ENCODE measurements at regions not wholly inside any gene's neighbourhood (a gene's known extent, or its start where the extent isn't known, plus 50 kb on each side); places are given as distances from the start of the nearest gene placed in this dataset.
"Not testable (repeated sequence)": the region's sequence is repeated elsewhere in the genome, so short reads cannot be mapped to it uniquely, and the experiment has no call there.

- H3K27ac ChIP-seq (ENCODE audit: low read depth, low read length), result no peak overlapping the region
- H3K9ac ChIP-seq (ENCODE audit: low read length), result no peak overlapping the region
- no peaks in the 10 kb centered on the region for H3K36me3 ChIP-seq (ENCODE audit: control insufficient read depth, insufficient read depth, low read length)
- H3K27me3 ChIP-seq (ENCODE audit: control insufficient read depth, insufficient read depth, low read length), result no peaks in the 10 kb centered on the region
- no peaks in the 10 kb centered on the region for H3K4me1 ChIP-seq (ENCODE audit: control insufficient read depth, insufficient read depth, low read length)
- no peak overlapping the region for H3K4me3 ChIP-seq (ENCODE audit: low read length)
Observed at GRCh38 chr13:70769817-70770216, 661.6 kb upstream of the KLHL1 start.

DNA sequence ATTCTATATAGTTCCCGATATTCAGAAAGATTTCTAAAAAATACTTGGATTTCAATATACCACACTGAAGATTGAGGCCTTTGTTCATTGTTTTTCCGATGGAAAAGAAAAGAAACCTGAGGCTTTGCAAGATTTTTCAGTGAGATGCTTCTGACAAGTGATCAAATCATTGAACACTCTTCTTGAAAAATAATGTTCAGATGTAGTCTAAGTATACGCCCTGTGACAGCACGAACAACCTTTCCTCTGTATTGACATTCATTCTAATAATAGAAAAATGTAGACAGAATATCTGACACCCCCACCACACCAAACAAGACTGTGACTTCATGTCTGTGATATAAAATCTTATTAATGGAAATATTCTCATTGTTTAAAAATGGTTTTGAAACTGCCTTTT lies 650.7 kb upstream of the KLHL1 start:
- Histone ChIP-seq H3K27ac (ENCODE audit: low read depth, low read length) (no peak overlapping the region), H3K36me3 (ENCODE audit: control insufficient read depth, insufficient read depth, low read length) (no peaks in the 10 kb centered on the region), H3K4me3 (ENCODE audit: low read length) (no peak overlapping the region), H3K4me1 (ENCODE audit: control insufficient read depth, insufficient read depth, low read length) (no peaks in the 10 kb centered on the region), H3K27me3 (ENCODE audit: control insufficient read depth, insufficient read depth, low read length) (no peaks in the 10 kb centered on the region), H3K9ac (ENCODE audit: low read length) (no peak overlapping the region)

DNA sequence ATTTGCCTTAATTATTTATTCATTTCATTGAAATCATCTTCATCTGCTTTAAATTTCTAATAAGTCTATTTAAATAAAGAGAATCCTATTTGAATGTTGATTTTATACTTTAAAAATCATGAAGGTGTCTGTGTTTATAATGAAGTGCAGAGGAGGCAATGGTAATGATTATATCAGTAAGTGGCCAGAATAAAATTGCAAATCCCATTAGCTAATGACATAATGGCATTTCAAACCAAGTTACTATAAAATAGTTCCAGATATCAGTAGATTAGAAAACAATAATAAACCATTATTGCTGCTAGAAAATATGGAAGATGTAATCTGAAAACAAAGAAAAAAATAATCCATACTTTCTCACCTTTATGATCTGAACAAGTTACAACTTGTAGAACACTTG lies 647.8 kb upstream of the KLHL1 start:
- H3K9ac ChIP-seq (ENCODE audit: low read length), result no peak overlapping the region
- H3K4me1 ChIP-seq (ENCODE audit: control insufficient read depth, insufficient read depth, low read length), result no peaks in the 10 kb centered on the region
- H3K27ac ChIP-seq (ENCODE audit: low read depth, low read length), result no peak overlapping the region
- no peaks in the 10 kb centered on the region for H3K27me3 ChIP-seq (ENCODE audit: control insufficient read depth, insufficient read depth, low read length)
- no peaks in the 10 kb centered on the region for H3K36me3 ChIP-seq (ENCODE audit: control insufficient read depth, insufficient read depth, low read length)
- H3K4me3 ChIP-seq (ENCODE audit: low read length), result no peak overlapping the region

- no peaks in the 10 kb centered on the region for H3K4me1 ChIP-seq (ENCODE audit: control insufficient read depth, insufficient read depth, low read length)
- no peaks in the 10 kb centered on the region for H3K27me3 ChIP-seq (ENCODE audit: control insufficient read depth, insufficient read depth, low read length)
- H3K27ac ChIP-seq (ENCODE audit: low read depth, low read length), result no peak overlapping the region
- no peaks in the 10 kb centered on the region for H3K36me3 ChIP-seq (ENCODE audit: control insufficient read depth, insufficient read depth, low read length)
- no peak overlapping the region for H3K4me3 ChIP-seq (ENCODE audit: low read length)
- no peak overlapping the region for H3K9ac ChIP-seq (ENCODE audit: low read length)
Observed at GRCh38 chr13:70755456-70755855, 647.2 kb upstream of the KLHL1 start.

GRCh38 chr13:70747262-70747661 lies 639.0 kb upstream of the KLHL1 start:
- no peaks in the 10 kb centered on the region for H3K4me1 ChIP-seq (ENCODE audit: control insufficient read depth, insufficient read depth, low read length)
- no peaks in the 10 kb centered on the region for H3K27me3 ChIP-seq (ENCODE audit: control insufficient read depth, insufficient read depth, low read length)
- H3K4me3 ChIP-seq (ENCODE audit: low read length), result no peak overlapping the region
- no peak overlapping the region for H3K9ac ChIP-seq (ENCODE audit: low read length)
- no peaks in the 10 kb centered on the region for H3K36me3 ChIP-seq (ENCODE audit: control insufficient read depth, insufficient read depth, low read length)
- no peak overlapping the region for H3K27ac ChIP-seq (ENCODE audit: low read depth, low read length)

- not testable (repeated sequence) for H3K36me3 ChIP-seq (ENCODE audit: control insufficient read depth, insufficient read depth, low read length); H3K27ac ChIP-seq (ENCODE audit: low read depth, low read length); H3K4me1 ChIP-seq (ENCODE audit: control insufficient read depth, insufficient read depth, low read length); H3K4me3 ChIP-seq (ENCODE audit: low read length); H3K27me3 ChIP-seq (ENCODE audit: control insufficient read depth, insufficient read depth, low read length); H3K9ac ChIP-seq (ENCODE audit: low read length)
Observed at GRCh38 chr13:70746469-70746868, 638.2 kb upstream of the KLHL1 start.

DNA sequence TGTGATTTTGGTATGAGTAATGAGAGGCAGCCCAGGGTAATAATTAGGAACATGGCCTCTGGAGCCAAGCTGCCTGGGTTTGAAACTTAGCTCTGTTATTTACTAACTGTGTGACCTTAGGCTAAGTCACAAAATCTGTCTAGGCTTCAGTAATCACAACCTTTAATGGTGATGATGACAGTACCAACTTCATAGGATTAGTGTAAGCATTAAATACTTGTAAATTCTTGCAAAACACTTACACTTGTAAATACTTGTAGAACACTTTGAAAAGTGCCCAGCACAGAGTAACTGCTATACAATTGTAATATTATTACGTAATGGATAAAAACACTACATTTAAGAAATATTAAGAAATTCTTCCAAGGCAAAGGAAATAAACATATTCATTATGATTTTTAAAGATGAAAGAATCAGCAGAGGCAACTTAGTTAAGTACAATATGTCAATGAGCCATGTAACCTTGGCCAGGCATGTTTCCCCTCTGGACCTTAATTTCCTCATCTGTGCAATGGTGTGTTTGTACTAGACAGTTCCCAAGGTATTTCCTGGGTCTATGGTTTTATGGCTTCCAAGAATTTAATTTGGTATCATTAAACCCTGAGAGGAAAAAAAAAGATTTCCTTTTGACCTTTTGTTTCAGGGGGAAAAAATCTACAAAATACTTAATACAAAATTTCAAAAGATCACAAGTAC lies 628.5 kb upstream of the KLHL1 start:
- Histone ChIP-seq H3K36me3 (ENCODE audit: control insufficient read depth, insufficient read depth, low read length) (no peaks in the 10 kb centered on the region), H3K27me3 (ENCODE audit: control insufficient read depth, insufficient read depth, low read length) (no peaks in the 10 kb centered on the region), H3K27ac (ENCODE audit: low read depth, low read length) (no peak overlapping the region), H3K9ac (ENCODE audit: low read length) (no peak overlapping the region), H3K4me3 (ENCODE audit: low read length) (no peak overlapping the region), H3K4me1 (ENCODE audit: control insufficient read depth, insufficient read depth, low read length) (no peaks in the 10 kb centered on the region)

- H3K36me3 ChIP-seq (ENCODE audit: control insufficient read depth, insufficient read depth, low read length), result no peaks in the 10 kb centered on the region
- no peaks in the 10 kb centered on the region for H3K4me1 ChIP-seq (ENCODE audit: control insufficient read depth, insufficient read depth, low read length)
- no peak overlapping the region for H3K4me3 ChIP-seq (ENCODE audit: low read length)
- H3K27ac ChIP-seq (ENCODE audit: low read depth, low read length), result no peak overlapping the region
- H3K9ac ChIP-seq (ENCODE audit: low read length), result no peak overlapping the region
- no peaks in the 10 kb centered on the region for H3K27me3 ChIP-seq (ENCODE audit: control insufficient read depth, insufficient read depth, low read length)
Observed at GRCh38 chr13:70732611-70733010, 624.4 kb upstream of the KLHL1 start.

GRCh38 chr13:70729369-70729768 lies 621.1 kb upstream of the KLHL1 start:
- Histone ChIP-seq H3K4me3 (ENCODE audit: low read length) (no peak overlapping the region), H3K27ac (ENCODE audit: low read depth, low read length) (no peak overlapping the region), H3K27me3 (ENCODE audit: control insufficient read depth, insufficient read depth, low read length) (no peaks in the 10 kb centered on the region), H3K36me3 (ENCODE audit: control insufficient read depth, insufficient read depth, low read length) (no peaks in the 10 kb centered on the region), H3K4me1 (ENCODE audit: control insufficient read depth, insufficient read depth, low read length) (no peaks in the 10 kb centered on the region), H3K9ac (ENCODE audit: low read length) (no peak overlapping the region)

GRCh38 chr13:70723732-70724131 lies 615.5 kb upstream of the KLHL1 start:
- H3K36me3 ChIP-seq (ENCODE audit: control insufficient read depth, insufficient read depth, low read length), result no peaks in the 10 kb centered on the region
- H3K27ac ChIP-seq (ENCODE audit: low read depth, low read length), result no peak overlapping the region
- H3K4me3 ChIP-seq (ENCODE audit: low read length), result no peak overlapping the region
- no peak overlapping the region for H3K9ac ChIP-seq (ENCODE audit: low read length)
- H3K27me3 ChIP-seq (ENCODE audit: control insufficient read depth, insufficient read depth, low read length), result no peaks in the 10 kb centered on the region
- no peaks in the 10 kb centered on the region for H3K4me1 ChIP-seq (ENCODE audit: control insufficient read depth, insufficient read depth, low read length)

GRCh38 chr13:70720386-70720785 lies 612.1 kb upstream of the KLHL1 start:
- no peaks in the 10 kb centered on the region for H3K27me3 ChIP-seq (ENCODE audit: control insufficient read depth, insufficient read depth, low read length)
- H3K36me3 ChIP-seq (ENCODE audit: control insufficient read depth, insufficient read depth, low read length), result no peaks in the 10 kb centered on the region
- H3K27ac ChIP-seq (ENCODE audit: low read depth, low read length), result no peak overlapping the region
- H3K9ac ChIP-seq (ENCODE audit: low read length), result no peak overlapping the region
- H3K4me1 ChIP-seq (ENCODE audit: control insufficient read depth, insufficient read depth, low read length), result no peaks in the 10 kb centered on the region
- H3K4me3 ChIP-seq (ENCODE audit: low read length), result no peak overlapping the region

DNA sequence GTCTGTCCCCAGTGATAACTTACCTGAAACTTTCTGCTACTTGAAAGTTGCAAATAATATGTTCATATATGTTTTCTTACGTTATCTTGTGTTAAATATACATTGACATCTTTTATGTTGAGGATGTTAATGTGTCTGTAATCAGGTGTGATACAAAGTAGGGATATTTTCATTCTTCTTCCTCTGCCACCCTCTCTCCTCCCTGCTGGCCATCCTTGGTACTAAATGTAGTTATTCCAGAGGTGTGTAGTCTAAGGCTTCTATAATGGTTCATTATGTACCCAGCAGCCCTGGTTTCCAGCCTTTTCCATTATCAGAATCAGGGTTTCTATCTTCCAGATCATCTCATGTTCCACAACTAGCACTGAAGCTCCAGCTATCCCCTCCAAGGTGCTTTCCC lies 606.7 kb upstream of the KLHL1 start:
- no peak overlapping the region for H3K4me3 ChIP-seq (ENCODE audit: low read length)
- no peaks in the 10 kb centered on the region for H3K36me3 ChIP-seq (ENCODE audit: control insufficient read depth, insufficient read depth, low read length)
- no peak overlapping the region for H3K27ac ChIP-seq (ENCODE audit: low read depth, low read length)
- H3K9ac ChIP-seq (ENCODE audit: low read length), result no peak overlapping the region
- H3K27me3 ChIP-seq (ENCODE audit: control insufficient read depth, insufficient read depth, low read length), result no peaks in the 10 kb centered on the region
- no peaks in the 10 kb centered on the region for H3K4me1 ChIP-seq (ENCODE audit: control insufficient read depth, insufficient read depth, low read length)

GRCh38 chr13:70708775-70709174 lies 600.5 kb upstream of the KLHL1 start:
- Histone ChIP-seq H3K4me3 (ENCODE audit: low read length) (no peak overlapping the region), H3K9ac (ENCODE audit: low read length) (no peak overlapping the region), H3K27me3 (ENCODE audit: control insufficient read depth, insufficient read depth, low read length) (no peaks in the 10 kb centered on the region), H3K36me3 (ENCODE audit: control insufficient read depth, insufficient read depth, low read length) (no peaks in the 10 kb centered on the region), H3K4me1 (ENCODE audit: control insufficient read depth, insufficient read depth, low read length) (no peaks in the 10 kb centered on the region), H3K27ac (ENCODE audit: low read depth, low read length) (no peak overlapping the region)
